Forelimb muscle (tissue), 1 donor: ENCODE measurements at regions not wholly inside any gene's neighbourhood (a gene's known extent, or its start where the extent isn't known, plus 50 kb on each side); places are given as distances from the start of the nearest gene placed in this dataset.

Experiments
- DNase-seq: peaks from one replicate; pipeline ENCODE4 v3.0.0-alpha.2; 2013; ENCODE audit warnings: low read depth

DNA sequence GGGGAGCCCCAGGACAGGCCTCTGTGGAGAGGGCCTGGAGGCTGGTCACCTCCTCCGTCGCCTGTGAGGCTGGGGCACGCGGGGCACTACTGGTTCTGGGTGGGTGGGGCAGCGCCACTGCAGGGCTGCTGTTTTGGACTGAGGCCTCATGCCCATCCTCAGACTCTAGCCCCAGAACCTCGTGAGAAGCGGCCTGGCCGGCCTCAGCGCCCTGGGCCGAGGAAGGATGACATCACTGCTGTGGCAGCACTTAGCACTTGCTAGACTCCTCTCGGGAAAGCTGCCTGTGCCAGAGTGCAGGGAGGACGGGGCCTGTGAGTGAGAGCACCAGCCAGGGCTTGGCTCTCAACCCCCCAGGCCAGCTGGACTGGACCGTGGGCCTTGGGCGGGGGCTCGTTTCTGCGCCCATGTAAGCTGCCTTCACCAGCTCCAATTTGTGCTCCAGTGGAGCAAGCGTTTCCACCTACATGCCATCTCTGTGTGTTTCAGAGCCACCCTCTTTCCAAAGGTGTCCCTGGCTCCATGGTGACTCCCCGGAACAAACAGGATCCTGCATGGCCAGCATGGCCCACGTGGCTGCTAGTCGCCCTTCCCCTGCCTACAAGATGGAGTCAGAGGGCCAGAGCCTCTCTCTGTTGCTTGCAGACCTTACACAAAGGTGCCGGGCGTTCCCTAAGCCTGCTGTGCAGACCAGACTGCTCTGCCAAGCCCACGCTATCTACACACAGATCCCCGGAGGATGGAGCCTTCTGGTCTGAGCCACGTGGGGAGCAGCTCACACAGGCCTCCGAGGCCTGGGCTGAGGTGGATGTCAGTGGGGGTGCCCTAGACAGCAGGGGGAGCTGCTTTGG lies 102.9 kb downstream of the CTTN start:
- DNase-seq = no peak

DNA sequence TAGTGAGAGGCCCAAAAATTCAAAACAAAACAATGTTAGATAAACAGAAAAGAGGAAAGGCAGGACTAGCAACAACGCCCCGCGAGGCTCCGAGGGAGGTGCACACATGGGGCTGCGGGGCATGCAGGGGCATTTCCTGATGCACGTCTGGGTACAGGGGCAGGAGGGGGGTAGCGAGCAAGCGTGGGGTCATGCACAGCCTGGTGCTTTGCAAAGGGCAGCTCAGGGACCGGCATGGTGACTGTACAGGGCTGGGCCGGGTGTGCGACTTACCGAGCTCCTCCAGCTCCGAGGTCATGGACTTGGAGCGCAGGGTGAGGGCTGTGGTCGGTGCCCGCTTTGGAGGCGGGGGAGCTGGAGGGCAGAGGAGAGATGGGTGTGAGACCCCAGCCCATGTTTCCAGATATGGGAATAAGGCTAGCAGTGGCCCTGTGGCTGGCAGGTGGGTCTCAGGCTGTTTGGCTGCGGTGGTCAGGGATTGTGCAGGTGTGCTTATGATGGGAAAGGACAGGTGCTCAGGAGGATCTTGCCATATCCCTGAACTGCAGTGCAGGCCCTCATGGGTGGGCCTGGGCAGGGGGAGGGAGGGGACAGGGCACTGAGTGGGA lies 103.7 kb downstream of the CTTN start:
- DNase-seq = no peak

DNA sequence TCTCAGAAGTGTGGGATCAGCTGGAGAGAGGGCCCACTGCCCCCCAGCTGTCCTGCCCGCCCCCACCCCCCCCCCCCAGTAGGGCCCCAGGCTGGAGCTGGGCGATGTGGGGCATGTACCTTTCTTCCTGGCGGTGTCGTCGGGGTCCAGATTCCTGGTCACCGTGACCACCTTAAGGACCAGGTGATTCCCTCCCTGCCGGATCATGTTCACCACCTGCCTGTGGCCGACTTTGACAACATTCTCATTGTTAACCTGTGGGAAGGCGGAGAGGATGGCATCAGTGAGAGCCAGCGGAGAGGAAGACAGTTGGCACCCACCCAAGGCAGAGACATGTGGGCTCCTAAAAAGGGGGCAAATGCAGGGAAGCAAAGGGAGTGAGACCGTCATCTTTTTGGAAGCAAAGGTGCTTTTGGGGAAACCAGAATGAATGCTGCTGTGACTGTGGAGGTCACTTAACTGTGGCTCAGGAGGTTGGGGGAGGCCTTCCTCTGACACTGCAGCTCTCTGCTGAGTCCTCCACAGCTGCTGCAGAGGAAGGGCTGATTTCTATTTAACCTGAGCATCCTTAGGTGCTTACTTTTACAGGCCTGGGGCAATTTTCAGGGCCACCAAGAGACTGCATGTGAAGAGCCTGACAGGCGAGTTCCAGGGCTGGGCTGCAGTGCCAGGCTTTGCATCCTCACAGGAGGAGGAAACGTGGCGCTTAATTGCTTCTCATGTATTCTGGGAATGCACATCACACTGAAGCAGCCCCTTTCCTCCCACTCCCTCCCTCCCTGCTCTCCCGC lies 104.5 kb downstream of the CTTN start:
- DNase-seq = no peak

DNA sequence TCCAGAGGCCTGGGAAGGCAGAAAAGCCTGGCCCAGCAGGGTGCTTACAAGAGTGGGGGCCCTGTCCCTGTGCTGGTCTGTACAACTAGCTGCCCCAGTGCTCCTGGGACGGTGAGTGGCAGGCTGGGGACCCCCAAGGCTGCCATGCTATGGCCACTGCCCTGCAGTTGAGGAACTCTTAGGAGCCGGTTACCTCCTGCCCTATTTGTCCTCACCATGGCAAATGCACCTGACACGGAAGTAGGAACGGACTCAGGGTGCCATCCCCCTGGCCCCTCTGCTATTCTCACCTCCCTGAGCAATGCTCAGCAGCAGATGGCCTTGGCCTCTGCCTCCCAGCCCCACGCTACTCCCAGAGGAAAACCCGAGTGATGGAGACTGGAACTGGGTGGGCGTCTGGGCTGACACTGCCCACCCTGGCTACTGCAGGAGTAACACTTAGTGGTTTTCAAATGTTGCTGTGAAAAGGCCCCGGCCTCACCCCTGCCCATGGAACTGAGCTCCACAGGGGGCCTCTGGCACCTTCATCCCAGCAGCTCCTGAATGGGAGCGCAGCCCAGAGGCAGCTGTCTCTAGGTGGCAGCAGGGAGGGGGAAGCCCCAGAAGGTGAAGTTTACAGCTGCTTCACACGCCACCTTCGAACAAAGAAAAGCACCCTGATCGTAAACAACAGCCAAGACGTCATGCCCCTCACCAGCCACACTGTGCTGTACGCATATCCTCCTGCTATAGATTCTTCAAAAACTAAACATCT lies 105.3 kb downstream of the CTTN start:
- no peak for DNase-seq

DNA sequence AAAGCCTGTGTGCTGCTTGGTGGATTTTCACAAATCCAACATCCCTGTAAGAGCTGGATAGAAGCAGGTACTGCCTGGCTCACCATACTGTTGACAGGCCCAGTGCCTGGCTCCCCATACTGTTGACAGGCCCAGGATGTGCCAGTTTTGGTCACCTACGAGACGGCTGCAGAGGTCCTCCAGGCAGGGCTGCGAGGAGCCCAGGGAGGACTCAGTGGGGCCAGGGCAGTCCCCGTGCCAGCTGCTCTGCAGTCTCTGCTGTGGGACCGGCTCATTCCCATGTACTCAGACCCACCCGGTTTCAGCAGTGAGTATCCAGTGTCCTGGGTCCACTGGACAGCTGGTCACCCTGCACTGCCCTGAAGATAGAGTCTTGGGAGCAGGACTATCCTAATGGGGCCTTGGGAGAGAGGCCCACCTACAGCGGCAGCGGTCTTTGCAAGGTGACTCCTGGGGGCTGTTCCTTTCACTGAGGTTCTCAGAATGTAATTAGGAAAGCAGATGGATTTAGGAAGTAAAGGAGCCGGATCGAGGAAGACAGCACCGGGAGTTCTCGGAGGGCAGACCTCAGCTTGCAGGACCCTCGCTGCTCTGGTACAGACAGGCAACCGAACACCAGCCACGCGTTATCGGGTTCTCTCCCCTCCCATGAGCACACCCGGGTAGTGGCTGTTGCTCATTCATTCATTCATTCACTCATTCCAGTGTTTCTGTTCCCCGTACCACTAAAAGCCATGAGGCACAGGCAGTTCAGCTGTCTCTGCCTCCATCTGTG lies 106.1 kb downstream of the CTTN start:
- DNase-seq = no peak

DNA sequence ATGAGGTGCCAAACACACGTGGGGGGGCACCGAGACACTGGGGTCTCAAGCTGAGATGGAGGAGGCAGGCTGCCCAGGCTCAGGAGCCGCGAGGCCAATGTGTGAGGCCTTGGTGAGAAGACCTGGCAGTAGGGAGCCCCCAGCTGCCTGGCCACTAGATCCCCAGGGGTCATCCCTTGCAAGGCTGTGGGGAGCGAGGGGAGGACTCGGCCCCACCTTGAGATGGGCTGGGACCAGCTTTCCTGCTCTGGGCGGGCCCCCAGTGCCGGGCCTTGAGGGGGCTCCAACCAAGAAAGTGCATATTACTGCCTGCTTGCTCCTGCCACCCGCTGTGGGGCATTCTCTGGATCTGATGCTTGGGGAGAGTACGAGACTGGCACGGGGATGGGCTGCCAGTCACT lies 107.0 kb downstream of the CTTN start:
- DNase-seq = no peak

DNA sequence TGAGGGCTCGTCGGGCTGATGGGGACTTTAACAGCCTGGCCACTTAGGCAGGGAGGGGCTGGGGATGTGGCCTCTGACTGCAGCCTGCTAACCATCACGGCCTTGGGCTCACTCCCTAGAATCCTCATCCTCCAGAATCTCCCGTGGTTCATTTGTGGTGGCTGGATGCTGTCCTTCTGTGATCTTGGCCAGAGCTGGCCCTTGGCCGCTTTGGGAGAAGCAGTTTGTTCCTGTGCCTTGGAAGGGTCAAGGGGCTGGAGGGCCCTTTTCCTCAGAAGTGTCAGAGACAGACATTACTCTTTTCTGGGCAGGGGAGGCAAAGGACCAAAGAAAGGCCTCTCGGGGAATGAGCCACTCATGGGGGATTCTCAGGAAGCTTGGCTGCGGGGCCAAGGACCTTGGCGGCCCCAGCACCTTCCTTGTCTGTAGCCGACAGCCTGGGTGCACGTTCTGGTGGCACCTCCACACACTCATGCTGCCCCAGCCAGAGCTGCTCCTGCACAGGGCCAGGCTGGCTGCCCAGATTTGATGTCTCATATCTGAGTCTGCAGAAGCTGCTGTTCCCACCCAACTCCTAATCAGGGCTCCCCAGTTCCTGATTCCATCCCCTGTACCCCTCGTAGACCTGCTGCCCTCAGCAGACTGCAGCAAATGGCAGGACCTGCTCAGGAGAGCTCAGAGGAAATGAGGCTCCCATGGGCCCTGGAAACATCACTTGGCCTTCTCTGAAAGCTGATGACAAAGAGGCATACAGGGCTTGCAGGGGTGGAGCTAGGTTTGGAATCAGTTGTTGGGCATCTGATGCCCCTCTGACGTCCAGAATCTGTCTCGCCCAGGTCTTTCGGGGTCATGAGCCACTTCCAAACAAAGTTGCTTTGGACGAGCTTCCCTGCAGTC lies 107.7 kb downstream of the CTTN start:
- no peak for DNase-seq

DNA sequence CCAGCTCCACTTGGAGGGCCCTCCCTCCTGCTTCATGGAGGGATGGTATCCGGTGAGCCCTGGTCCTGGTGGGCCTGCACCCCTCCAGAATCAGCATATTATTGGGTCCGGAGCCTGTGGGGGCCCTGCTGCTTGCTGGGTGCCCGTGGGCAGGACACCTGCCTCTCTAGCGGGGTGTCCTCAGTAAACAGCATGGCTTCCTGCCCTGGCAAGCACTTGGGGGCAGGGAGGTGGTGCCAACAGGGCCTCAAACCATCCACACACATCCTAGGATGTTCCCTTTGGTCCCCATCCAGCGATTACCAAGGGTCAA lies 108.3 kb downstream of the CTTN start:
- no peak for DNase-seq

DNA sequence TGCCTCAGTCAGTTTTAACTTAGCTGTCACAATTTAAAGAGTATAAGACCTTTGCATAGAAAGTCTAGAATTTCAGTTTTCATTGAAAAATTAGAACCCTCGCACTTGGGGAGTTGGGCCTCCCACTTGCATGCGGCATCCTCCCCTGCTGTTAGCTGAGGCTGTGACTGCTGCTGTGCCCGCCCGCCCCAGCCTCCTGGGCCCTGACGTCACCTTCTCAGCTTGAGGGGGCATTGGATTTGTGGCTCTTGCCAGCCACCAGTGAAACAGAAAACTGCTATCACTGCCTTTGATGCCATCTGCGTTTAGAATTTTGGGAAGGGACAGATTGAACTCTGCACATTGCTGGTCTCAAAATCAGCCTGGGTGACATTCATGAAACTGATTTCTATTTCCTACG lies 108.7 kb downstream of the CTTN start:
- no peak for DNase-seq

DNA sequence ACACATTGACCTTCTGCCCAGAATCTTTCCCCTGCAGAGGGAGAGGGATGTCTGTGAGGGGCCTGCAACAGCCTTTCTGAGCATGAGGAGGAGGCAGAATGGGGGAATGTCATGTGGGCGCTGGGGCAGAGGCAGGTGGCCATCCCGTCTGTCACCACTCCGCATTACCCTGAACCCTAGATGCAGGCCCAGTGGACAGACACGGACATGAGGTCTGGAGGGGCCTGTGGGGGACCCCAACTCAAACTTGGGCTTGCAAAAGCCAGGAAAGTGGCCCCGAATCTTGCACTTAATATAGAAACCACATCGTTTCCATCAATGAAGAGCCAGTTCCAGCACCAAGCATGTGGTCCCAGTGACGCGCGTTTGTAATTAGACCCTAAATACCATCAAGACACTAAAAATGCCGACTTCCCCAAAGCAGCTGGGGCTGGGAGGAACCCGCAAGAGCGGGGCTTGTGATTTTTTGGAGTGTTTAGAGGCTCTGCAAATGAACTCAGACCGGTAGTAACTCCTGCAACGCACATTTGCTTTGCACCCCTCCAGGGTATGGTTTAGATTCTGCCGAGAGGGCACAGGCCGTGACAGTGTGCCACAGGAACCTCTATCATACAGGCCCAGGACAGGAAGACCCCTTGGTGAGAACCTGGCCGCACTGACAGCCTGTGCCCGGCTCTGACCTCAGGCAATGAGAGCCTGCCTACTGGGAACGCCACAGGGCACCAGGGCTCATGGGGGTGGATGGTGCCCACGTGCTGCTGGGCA lies 109.3 kb downstream of the CTTN start:
- no peak for DNase-seq

DNA sequence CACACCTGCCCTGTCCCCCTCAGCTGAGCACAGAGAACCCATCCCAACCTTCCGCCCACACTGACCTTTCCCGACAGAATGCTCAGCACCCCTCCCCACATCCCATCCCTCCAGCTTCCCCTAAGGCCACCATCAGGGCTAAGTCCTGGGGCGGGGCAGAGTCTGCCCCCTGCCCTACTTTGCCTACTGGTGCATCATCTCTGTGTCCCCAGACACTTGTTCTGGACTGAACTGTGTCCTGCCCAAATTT lies 109.8 kb downstream of the CTTN start:
- DNase-seq = no peak

DNA sequence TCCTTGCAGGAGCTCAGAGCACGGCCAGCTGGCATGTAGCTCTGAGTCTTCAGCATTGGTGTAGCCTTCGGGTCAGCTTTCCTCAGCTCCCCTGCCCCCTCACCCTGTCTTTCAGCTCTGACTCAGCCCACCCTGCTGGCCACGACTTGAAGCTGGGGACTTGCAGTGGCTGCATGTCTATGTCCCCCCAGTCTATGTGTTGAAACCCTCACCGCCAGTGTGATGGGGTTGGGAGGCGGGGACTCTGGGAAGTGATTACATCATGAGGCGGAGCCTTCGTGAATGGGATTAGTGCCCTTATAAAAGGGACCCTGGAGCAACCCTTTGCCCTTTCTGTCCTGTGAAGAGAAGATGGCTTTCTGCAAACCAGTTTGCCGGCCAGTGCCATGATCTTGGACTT lies 111.1 kb downstream of the CTTN start:
- DNase-seq = no peak

DNA sequence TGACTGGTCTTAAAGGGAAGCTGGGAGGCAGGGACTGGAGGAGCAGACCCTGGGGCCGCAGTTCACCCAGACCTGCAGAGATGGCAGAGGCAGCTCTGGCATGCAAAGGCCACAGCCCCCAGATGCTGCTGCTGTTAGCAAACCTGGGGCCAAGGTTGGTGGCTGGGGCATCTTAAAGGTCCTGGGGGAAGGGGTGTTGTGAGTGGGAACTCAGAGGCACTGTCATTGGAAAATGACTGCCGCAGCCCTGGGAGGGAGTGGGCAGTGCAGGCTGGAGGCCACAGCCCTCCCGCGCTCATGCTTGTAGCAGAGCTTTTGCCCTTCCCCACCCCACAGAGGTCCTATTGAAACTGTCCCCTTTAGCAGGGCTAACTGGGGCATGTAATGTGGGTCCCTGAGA lies 111.8 kb downstream of the CTTN start:
- DNase-seq = no peak

DNA sequence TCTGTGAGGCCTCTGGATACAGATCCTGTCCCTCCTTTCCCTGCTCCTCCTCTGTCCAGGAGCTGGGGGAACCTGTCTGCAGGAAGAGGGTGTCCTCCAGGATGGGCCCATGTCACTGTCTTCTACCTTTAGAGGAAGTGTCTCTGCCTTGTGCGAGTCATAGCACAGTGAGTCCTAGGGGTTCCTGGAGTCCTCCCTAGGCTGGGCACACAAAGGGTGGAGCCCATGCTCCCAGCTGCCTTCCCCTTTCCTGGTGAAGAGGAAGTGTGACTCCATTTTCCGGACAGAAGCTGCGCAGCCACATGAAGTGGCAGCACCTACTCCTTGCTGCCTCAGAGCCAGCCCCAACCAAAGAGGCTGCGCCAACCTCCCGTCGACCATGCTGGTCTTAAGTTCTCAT lies 112.2 kb downstream of the CTTN start:
- no peak for DNase-seq

DNA sequence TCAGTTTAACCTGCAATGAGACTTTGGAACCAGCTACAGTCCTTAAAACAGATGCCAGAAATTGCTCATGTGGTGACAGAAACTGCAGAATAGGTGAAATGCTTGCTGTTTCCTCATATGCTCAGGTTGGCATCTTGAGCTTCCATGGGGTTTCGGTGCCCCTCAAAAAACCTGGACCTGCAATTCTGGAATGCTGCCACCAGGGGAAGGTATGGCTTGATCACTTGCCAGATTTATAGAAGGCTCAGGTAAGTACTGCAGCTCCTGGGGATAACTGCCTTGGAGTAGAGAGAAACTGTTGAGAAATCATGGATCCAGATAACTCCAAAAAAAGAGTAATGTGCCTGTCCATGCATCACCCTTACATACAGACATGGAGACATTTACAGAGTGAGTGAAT lies 113.0 kb downstream of the CTTN start:
- no peak for DNase-seq

DNA sequence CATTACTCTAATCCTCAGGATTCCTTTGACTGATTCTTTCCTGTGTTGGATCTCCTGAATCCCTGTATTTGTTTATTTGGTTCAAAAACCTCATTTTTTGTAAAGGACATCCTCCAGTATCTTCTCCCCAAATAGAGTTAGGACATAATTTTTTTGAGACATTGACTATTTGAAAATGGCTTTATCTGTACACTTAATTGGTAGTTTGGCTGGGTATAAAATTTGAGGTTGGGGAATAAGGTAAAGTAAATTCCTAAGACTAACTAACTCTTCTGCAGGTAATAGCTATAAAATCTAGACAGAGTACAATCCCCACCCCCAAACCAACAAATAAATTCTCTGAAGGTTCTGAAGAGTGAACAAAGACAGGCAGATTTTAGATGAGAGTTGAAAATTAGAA lies 114.4 kb downstream of the CTTN start:
- no peak for DNase-seq

DNA sequence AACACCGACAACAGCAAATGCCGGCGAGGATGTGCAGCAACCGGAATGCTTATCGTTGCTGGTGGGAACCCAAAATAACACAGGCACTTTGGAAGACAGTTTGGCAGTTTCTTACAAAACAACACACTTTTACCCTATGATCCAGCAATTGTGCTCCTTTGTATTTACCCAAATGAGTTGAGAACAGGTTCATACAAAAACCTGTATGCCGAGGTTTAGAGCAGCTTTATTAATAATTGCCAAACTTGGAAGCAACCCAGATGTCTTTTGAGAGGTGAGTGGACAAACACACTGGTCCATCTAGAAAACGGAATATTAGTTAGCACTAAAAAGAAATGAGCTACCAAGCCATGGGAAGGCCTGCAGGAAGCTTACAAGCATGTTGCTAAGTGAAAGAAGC lies 118.9 kb downstream of the CTTN start:
- no peak for DNase-seq

DNA sequence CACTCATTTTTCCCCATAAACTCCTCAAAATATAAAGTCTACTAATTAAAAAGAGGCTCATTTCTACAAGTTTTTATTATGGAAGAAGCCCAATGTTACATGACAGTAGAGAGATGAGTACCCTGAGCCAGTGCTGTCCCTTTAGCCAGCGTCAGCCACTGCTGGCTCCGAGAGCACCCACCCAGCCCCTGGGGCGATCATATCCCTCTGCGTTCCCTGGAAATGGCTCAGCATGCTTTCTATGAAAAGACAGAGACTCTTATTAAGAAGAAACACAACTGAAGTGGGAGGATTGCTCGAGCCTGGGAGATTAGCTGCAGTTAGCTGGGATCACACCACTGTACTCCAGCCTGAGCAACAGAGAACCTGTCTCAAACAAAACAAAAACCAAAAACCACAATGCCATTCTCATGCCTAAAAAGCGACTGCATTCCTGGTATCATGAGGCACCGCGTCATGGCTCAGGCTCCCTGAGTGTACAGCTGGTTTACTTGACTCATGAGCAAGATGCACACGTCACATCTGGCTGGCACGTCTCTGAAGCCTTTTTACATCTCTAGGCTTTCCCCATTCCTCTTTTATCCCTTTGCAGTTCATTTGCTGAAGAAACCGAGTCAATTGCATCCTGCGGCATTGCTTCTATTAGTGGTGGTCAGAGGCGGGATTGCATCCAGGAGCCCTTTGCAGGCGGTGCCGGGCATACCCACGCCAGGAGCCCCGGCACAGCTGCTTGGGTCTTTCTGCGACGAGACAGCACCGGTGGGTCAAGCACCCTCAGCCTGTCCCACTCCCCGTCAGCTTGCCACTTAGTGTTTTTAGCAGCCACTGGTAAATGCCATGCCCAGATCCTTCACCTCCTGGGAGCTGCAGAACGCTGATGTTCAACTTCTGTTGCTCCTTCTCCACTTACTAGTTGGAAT lies 119.9 kb downstream of the CTTN start:
- DNase-seq = no peak

DNA sequence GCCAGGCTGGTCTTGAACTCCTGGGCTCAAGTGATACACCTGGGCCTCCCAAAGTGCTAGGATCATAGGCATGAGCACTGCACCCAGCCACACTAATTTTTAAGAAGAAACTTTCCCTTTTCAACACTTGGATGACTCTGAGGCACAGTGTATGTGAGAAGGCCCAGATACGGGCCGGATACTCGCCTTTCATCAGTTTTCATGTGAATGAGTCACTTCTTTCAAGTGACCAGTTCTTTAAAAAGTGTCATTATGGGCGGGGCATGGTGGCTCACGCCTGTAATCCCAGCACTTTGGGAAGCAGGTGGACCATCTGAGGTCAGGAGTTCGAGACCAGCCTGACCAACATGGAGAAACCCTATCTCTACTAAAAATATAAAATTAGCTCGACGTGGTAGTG lies 120.8 kb downstream of the CTTN start:
- no peak for DNase-seq
